GM18861 (cell line): ENCODE measurements at regions not wholly inside any gene's neighbourhood (a gene's known extent, or its start where the extent isn't known, plus 50 kb on each side); places are given as distances from the start of the nearest gene placed in this dataset.
"Not testable (repeated sequence)": the region's sequence is repeated elsewhere in the genome, so short reads cannot be mapped to it uniquely, and the experiment has no call there.

Experiments
- ATAC-seq: cut with Tn5 transposase; IDR thresholded peaks from one replicate; pipeline ENCODE4 v1.9.1; 2021; ENCODE audit not compliant: unreplicated experiment

DNA sequence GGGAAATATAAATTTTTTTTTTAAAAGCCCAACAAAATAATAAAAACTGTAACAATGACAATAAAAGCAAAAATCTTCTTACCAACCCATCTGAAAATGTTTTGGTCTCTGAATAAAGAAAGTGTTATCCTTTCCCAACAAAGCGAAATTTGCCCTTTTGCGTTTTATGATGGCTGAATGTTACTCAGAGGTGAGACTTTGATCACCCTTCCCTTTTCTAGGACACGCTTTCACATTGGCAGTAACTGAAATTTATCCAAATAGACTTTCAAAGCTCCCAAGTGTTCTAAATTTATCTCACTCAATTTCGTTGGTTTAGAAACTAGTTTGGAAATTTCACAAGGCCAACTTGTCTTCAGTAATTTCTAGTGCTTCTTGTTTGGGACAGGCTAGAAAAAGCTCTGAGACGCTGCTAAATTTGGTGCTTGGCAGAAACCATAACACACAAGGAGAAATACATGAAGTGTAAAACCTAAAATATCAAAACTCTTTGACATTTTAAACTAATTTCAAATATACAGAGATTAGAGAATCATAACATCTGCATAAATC, 354.5 kb upstream of the CITED2 start:
- ATAC-seq = no peak

DNA sequence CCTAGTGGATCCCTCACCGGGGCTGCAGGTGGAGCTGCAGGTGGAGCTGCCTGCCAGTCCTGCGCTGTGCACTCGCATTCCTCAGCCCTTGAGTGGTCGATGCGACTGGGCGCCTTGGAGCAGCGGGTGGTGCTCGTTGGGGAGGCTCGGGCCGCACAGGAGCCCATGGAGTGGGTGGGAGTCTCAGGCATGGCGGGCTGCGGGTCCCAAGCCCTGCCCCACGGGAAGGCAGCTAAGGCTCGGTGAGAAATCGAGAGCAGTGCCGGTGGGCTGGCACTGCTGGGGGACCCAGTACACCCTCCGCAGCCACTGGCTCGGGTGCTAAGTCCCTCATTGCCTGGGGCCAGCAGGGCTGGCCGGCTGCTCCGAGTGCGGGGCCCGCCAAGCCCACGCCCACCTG, 351.8 kb upstream of the CITED2 start:
- not testable (repeated sequence) for ATAC-seq

DNA sequence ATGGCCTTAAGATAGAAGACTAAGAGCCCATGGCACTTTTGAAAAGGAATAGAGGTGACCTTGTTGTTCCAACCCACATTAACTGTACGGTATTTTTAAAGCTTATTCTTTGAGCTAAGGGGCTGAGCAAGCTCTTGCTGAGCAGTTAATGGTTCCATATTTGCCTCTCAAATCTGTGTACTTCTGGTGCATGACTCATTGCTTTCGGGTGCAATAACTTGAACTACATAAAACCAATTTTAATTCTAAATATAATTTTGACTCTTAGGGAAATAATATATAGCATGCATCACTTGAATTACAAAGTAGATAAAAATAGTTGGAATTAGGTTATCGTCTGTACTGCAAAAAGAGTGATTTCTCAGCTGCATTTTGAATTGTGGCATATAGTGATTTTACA, 348.1 kb upstream of the CITED2 start:
- no peak for ATAC-seq

DNA sequence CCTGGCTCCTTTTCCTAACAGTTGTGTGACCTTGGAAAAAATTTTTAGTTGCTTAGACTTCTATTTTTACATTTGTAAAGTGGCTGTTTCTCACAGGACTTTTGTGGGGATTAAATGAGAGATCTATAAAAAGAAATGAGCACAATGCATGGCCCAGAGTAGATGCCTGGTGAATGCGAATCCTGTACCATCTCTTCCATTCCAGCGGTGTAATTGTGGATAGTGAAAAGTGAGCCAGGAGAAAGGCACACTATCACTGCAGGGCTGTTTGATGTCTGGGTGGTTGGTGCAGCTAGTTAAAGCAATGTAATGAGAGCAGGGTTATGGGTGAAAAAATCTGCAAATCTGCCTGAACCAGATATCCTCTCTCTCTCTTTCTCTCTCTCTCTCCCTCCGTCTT, 347.5 kb upstream of the CITED2 start:
- no peak for ATAC-seq

DNA sequence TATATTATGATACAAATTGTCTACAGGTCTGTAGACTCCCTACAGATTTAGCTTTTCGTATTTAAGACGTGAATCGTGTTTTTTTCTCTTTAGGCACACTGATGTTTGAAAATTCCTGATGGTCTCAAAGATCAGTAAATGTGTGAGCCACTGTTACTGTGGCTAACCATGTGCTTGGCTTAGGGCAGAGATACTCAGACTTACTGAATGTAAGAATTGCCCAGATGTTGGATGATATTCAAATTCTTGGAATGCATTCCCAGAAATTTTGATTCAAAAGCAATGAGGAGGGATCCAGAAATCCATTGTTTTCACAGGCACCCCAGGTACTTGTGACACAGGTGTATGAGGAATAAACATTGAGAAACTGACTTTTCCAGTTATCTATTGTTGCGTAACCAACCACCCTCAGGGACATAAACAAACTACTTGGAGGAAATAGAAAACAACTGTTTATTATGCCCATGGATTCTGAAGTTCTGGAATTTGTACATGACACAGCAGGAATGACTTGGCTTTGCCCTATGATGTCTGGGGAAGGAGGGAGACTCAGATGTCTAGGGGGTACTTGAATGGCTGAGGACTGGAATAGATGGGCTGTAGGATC, 339.6 kb upstream of the CITED2 start:
- no peak for ATAC-seq

DNA sequence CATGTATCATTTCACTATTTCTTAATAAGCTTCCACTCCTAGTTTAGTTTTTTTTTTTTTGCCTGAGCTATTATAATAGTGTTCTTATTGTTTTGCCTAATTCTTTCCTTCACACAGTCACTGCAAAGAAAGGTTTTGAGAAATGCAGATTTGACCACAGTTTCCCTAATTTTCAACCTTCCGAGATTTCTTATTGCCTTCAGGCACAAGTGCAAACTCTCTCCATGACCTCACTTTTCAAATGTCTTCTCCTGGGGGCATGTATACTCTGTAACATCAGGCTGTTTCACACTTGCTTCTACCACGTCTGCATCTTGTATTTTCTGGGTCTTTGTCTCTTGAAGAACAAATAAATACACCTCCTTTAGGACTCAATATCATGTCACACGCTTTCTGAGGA, 339.0 kb upstream of the CITED2 start:
- ATAC-seq = no peak

DNA sequence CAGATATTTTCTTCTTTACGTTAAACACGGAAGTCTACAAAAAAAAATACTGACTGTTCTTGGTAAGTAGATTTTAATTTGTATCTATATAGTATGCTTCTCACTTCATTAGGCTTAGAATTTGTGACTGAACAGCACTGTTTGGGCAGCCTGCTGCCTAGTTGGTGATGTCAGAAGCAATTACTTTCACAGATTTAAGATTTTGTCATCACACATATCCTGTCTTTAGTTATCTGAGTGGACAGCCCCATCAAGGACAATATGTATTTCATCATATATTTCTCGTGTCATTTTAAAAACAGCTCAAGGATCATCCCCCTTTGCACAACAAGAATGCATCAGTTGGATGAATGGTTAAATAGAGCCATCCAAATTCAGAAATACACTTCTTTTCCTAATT, 338.4 kb upstream of the CITED2 start:
- no peak for ATAC-seq

DNA sequence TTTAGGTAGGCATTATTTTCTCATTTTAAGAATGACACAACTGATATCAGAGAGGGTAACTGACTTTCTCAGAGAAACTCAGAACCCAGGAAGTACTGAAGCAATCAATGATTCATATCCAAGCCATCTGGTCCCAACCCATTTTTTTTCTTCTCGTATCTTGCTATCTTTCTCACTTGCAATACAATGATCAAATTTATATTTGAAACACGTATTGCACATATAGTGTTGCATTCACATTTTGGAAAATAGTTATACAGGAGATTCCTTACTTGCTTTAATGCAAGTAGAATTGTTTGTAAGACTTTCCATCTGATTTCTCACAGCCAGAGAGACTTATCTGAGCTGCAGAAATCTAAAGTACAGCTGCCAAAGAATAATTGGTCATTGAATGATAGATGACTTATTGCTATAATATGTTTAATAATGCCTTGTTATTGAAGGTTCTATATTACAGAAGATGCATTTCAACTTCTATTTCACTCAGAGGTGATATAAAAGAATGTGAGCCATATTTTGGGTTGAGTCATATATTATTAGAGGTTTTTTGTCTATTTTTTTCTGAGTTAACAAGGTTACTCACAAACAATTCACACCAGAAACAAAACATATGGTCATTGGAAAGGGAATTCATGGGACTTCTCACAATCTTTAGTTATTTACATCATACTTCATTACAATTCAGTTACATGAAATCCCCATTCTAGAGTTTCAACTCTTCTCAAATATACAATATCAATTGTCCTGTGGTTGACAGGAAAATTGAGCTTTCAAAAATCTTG, 337.5 kb upstream of the CITED2 start:
- no peak for ATAC-seq

DNA sequence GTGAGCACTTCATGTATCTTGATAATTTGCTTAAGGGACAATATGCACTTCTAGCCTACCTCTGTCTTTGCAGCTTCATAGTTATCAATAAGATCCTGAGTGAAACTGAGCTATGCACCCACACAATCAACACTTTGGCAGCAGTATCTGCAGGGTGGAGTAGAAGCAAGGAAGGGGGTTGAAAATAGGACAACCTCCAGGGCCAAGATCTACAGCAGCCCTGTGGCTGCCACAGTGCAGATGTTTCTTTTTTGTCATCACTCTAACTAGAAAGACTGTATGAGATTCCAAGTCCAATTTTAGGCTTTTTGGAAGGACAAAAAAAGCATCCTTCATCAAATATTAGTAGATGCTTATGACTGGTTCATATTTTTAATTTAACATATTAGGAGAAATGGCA, 336.1 kb upstream of the CITED2 start:
- no peak for ATAC-seq

DNA sequence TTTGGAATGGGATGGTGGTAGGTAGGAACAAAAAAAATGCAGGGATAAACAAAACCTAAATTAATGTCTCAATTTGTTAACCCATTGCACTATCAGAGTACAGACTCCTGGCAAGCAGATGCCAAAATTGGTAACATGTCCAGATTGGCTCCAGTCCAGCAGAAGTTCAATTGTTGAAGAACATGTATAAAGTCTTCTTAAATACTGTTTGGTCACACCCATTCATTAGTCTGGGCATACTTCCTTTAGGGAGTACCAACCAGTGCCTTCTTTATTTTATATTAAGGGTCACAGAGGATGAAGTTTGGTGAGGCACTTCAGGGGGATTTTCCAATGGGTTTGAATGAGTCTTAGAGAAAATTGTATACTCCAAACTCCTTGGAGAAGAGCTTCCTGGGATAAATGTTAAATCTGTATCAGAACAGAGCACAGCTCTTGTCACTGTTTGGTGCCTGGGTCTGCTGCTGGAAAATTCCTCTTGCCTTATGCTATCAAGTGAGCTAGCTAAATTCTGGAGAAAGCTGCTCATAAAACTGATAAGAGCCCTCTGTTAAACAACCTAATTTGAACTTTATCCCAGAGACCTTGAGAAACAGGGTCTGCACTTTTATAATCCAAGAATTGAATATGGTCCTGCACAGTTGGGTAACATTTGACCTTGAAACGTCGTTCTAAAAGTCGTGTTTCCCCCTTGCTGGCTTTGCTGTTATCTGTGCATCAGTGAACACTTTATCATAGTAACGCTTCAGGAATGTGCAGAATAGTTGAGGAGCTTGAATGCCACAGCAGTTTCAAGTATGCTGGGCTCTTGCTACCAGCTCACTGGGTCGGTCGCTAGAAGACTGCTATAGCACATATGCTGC, 334.1 kb upstream of the CITED2 start:
- ATAC-seq = no peak

DNA sequence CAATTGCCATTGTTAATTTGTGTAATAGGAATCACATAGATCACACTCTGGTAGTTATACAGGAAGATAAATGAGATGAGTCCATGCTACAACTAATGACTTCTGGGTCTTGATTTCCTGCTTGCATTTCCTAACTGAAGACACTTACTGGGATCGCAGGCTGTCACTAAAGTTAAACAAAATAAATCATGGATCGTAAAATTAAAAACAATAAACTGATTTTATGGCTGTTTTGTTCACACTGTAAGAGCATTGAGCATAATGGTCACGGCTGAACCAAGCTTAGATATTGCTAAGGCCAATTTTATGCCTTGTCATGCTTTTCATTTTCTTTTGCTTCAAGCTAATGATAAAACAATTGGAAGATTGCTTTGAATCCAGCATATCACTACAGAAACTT, 332.5 kb upstream of the CITED2 start:
- ATAC-seq = no peak

DNA sequence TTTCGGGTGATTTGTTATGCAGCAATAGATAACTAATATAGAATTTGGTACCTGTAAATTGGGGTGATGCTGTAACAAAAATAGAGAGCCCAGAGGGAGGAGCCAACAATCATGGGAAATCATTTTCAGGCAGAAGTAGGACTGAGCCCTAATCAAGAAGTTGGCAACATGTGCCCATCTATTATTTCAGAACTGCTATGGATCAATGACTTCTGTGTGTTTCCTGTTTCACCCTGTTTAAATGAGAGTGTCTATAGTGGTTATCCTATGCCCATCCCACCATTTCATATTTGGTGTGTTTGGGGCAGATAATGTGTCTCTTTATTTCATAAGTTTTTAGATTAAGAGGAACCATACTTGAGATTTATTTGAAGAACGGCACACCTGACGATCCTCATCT, 330.8 kb upstream of the CITED2 start:
- ATAC-seq = no peak

DNA sequence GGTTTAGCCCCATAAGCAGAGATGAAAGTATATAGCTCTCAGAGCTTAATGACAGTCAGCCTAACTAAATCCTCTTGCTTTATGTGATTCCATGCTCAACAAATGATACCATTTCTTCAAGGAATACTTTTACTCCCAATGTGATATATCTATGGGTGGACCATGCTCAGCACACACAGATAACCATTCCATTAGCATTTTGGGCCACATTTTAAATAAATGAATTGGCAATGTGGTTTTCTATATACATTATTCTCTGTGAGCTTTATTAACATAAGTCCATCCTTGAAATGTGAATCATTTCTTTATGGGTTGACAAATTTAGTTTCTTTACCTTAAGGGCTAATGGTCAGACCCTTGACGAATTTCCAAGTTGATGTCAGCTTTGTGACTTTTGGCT, 329.3 kb upstream of the CITED2 start:
- ATAC-seq = no peak

DNA sequence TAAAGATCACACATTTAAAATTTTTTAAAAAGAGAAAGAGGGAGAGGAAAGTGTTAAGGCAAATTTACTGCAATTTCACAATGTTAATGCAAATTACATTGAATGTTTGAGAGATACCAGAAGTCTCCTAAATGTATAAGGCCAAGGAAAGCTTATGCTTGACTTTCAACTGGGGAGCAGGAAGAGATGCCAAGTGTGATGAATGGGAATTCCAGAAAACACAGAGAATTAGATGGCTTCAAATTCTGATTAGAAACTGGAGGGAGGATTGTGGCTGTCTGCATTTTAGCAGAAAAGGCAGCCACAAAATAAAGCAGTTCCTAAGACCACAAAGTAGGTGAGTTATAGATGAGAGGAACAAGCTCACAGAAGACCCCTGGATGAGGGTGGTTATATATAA, 328.3 kb upstream of the CITED2 start:
- ATAC-seq = no peak

DNA sequence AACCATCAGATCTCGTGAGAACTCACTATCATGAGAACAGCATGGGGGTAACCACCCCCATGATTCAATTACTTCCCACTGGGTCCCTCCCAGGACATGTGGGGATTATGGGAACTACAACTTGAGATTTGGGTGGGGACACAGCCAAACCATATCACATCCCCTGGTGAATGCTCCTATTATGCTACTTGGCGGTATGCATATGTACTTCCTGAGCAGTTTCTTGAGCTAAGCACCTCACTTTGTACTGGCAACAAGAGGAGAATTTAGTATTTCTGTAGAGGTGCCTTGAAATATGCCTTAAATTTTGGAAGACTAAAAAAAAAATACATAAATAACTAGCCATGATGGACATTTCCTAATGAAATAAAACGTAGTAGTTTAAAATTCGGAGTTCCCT, 327.2 kb upstream of the CITED2 start:
- no peak for ATAC-seq

DNA sequence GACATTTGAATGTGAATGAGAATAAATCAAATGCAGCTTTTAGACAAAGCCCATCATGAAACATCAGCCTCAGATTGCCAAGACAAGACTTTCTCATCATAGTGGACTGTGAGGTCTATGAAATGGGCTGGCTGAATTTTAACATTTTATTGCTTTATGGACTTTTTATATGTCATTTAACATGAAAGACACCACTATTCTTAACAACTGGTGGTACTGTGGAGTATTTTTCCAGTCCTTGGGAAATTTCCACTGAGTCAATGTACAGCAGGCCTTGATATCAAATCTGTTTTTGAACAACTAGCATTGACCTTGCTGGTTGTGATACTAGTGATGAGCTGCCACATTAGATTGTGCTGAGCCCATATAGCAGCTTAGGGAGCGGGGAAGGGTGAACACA, 326.6 kb upstream of the CITED2 start:
- no peak for ATAC-seq

DNA sequence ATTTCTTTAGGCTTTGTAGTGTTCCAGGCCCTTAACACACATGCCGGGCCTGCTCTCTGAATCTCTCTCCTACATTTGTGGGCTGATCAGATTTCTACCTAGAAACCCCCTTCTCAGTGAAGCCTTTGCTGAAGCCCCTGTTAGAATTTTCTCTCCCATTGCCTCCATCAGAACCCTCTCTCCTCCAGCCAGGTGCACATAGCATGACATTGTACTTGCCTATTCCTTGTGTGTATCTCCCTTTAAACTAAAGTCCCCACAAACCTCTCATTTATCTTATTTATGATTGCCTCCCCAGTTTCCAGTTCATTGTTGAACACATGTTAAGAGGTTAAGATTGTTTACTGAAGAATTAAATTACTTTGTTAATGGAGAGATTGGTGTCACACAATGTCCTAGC, 325.5 kb upstream of the CITED2 start:
- no peak for ATAC-seq

DNA sequence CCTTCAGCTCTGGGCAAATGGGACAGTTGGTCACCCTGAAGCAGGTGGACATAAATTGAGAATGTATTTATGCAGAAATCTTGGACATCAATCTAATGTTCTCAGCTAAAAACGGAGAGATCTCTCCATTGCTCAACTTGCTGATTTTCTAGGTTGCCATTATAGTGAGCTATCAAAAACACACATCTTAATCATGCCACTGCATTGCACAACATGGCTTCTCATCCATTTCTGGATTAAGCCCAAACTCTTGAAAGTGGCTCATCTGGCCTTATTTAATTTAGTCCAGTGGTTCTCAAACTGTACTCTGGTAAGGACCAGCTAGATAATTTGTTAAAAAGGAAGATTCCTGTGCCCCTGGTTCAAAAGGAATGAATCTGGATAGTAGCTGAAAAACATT, 324.9 kb upstream of the CITED2 start:
- ATAC-seq = no peak

DNA sequence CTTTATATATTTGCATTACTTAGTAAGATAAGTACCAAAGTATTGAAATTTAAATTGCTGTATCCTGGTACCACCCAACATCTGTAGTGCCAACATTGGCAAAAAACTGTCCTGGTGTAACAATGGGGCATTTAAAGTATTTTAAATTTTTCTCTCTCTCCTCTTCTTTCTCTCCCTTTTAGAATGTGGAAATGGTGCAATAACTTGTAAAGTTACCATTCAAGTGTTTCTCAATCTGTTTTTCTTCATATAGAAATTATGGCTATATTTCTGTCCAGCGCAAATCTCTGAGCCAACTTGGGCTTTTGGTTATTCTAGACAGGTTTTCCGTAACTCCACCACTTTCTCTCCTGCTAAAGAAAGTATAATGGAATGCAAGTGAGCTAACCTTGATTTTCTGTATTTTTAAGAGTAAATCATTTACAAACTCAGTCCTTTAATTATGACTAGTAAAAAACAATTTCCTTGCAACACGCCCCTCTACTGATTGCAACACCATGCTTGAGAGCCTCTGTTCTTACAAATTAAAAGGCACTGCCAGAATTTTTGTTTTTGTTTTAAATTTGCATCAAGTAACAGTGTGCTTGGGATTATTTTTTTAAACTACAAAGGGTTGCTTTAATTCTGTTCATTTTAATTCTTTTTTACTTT, 324.2 kb upstream of the CITED2 start:
- ATAC-seq = no peak

DNA sequence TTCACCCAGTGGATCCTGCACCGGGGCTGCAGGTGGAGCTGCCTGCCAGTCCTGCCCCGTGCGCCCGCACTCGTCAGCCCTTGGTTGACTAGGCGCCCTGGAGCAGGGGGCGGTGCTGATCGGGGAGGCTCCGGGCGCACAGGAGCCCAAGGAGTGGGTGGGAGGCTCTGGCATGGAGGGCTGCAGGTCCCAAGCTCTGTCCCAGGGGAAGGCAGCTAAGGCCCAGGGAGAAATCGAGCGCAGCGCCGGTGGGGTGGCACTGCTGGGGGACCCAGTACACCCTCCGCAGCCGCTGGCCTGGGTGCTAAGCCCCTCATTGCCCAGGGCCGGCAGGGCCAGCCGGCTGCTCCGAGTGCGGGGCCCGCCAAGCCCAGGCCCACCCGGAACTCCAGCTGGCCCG, 323.4 kb upstream of the CITED2 start:
- ATAC-seq = not testable (repeated sequence)

DNA sequence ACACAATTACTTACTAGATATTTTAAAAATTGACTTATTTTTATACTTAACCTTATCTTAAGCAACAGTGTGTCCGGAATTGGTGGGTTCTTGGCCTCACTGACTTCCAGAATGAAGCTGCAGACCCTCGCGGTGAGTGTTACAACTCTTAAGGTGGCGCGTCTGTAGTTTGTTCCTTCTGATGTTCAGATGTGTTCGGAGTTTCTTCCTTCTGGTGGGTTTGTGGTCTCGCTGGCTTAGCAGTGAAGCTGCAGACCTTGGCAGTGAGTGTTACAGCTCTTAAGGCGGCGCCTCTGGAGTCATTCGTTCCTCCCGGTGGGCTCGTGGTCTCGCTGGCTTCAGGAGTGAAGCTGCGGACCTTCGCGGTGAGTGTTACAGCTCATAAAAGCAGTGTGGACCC, 322.5 kb upstream of the CITED2 start:
- ATAC-seq = not testable (repeated sequence)
